DND-41 (cell line): ENCODE measurements at regions not wholly inside any gene's neighbourhood (a gene's known extent, or its start where the extent isn't known, plus 50 kb on each side); places are given as distances from the start of the nearest gene placed in this dataset.

Experiments used
- EZH2 ChIP-seq: IDR thresholded peaks from 3 replicates; pipeline ENCODE4 v1.6.1; 2012; ENCODE audit warnings: borderline replicate concordance, low read depth, mild to moderate bottlenecking, moderate library complexity, low read length, inconsistent platforms; ENCODE audit not compliant: severe bottlenecking
- TF ChIP-seq, protein P1 (sequence below): IDR thresholded peaks from 2 replicates; pipeline ENCODE4 v1.5.1; 2012; ENCODE audit warnings: borderline replicate concordance, low read length, moderate library complexity, mild to moderate bottlenecking; ENCODE audit not compliant: poor library complexity, severe bottlenecking; ENCODE audit errors: extremely low read depth

DNA sequence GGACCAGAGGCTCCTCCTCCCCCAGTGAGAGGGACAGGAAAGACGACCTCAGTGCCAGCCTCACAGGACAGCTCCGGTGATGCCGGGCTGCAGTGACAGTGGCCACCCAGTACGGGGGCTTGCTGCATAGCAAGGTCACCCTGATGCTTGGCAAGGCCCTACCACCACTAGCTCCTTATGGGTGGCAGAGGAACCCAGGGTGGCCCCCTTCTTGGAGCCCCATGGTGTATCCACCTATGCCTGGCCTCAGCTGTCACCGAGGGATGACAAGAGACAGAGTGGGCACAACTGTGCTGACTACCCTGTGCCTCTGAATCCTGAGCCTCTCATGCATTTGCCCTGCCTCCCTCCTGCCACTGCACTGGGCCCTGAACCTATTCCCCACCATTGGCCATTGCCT, 809.2 kb downstream of the TBC1D22A start:
- TF ChIP-seq, protein P1, sequence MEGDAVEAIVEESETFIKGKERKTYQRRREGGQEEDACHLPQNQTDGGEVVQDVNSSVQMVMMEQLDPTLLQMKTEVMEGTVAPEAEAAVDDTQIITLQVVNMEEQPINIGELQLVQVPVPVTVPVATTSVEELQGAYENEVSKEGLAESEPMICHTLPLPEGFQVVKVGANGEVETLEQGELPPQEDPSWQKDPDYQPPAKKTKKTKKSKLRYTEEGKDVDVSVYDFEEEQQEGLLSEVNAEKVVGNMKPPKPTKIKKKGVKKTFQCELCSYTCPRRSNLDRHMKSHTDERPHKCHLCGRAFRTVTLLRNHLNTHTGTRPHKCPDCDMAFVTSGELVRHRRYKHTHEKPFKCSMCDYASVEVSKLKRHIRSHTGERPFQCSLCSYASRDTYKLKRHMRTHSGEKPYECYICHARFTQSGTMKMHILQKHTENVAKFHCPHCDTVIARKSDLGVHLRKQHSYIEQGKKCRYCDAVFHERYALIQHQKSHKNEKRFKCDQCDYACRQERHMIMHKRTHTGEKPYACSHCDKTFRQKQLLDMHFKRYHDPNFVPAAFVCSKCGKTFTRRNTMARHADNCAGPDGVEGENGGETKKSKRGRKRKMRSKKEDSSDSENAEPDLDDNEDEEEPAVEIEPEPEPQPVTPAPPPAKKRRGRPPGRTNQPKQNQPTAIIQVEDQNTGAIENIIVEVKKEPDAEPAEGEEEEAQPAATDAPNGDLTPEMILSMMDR: no peak
- TF ChIP-seq EZH2: no peak
